ENCODE measurements at regions not wholly inside any gene's neighbourhood (a gene's known extent, or its start where the extent isn't known, plus 50 kb on each side); places are given as distances from the start of the nearest gene placed in this dataset.

GRCh38 chr11:92141159-92141558 lies 83.5 kb upstream of the FAT3 start:
- no peak for DNase-seq (ENCODE audit: extremely low spot score, unreplicated experiment)
- Mint-ChIP-seq H3K36me3 (no peaks in the 10 kb centered on the region), H3K4me1 (ENCODE audit: unreplicated experiment) (no peaks in the 10 kb centered on the region), H3K27ac (no peak overlapping the region), H3K27me3 (no peaks in the 10 kb centered on the region), H3K4me3 (no peak overlapping the region), H3K9me3 (no peaks in the 10 kb centered on the region)
- TF ChIP-seq CTCF (conservative IDR thresholded peaks at IDR 0.05): no peak

GRCh38 chr11:92140021-92140420 lies 84.6 kb upstream of the FAT3 start:
- Mint-ChIP-seq H3K27me3 (no peaks in the 10 kb centered on the region), H3K27ac (no peak overlapping the region), H3K4me1 (ENCODE audit: unreplicated experiment) (no peaks in the 10 kb centered on the region), H3K4me3 (no peak overlapping the region), H3K9me3 (no peaks in the 10 kb centered on the region), H3K36me3 (no peaks in the 10 kb centered on the region)
- no peak for TF ChIP-seq CTCF (conservative IDR thresholded peaks at IDR 0.05)
- no peak for DNase-seq (ENCODE audit: extremely low spot score, unreplicated experiment)

- H3K4me1 Mint-ChIP-seq (ENCODE audit: unreplicated experiment): no peaks in the 10 kb centered on the region
- H3K9me3 Mint-ChIP-seq: no peaks in the 10 kb centered on the region
- DNase-seq (ENCODE audit: extremely low spot score, unreplicated experiment): no peak
- H3K36me3 Mint-ChIP-seq: no peaks in the 10 kb centered on the region
- H3K27ac Mint-ChIP-seq: no peak overlapping the region
- no peak overlapping the region for H3K4me3 Mint-ChIP-seq
- H3K27me3 Mint-ChIP-seq: no peaks in the 10 kb centered on the region
- TF ChIP-seq CTCF (conservative IDR thresholded peaks at IDR 0.05): no peak
Observed at GRCh38 chr11:92138296-92138695, 86.3 kb upstream of the FAT3 start.

GRCh38 chr11:92137747-92138146 lies 86.9 kb upstream of the FAT3 start:
- no peak for DNase-seq (ENCODE audit: extremely low spot score, unreplicated experiment)
- no peak overlapping the region for H3K27ac Mint-ChIP-seq
- no peak overlapping the region for H3K4me3 Mint-ChIP-seq
- H3K9me3 Mint-ChIP-seq: no peaks in the 10 kb centered on the region
- H3K27me3 Mint-ChIP-seq: no peaks in the 10 kb centered on the region
- TF ChIP-seq CTCF (conservative IDR thresholded peaks at IDR 0.05): no peak
- no peaks in the 10 kb centered on the region for H3K36me3 Mint-ChIP-seq
- no peaks in the 10 kb centered on the region for H3K4me1 Mint-ChIP-seq (ENCODE audit: unreplicated experiment)

- Mint-ChIP-seq H3K4me1 (ENCODE audit: unreplicated experiment) (no peaks in the 10 kb centered on the region), H3K36me3 (no peaks in the 10 kb centered on the region), H3K9me3 (no peaks in the 10 kb centered on the region), H3K4me3 (no peak overlapping the region), H3K27ac (no peak overlapping the region), H3K27me3 (no peaks in the 10 kb centered on the region)
- peak; percentile 40 for TF ChIP-seq CTCF (conservative IDR thresholded peaks at IDR 0.05)
- no peak for DNase-seq (ENCODE audit: extremely low spot score, unreplicated experiment)
Observed at GRCh38 chr11:92136797-92137196, 87.8 kb upstream of the FAT3 start.

GRCh38 chr11:92131289-92131865 lies 93.2 kb upstream of the FAT3 start:
- Mint-ChIP-seq H3K4me1 (ENCODE audit: unreplicated experiment) (no peaks in the 10 kb centered on the region), H3K4me3 (no peak overlapping the region), H3K9me3 (no peaks in the 10 kb centered on the region), H3K27ac (no peak overlapping the region), H3K27me3 (no peaks in the 10 kb centered on the region), H3K36me3 (no peaks in the 10 kb centered on the region)
- no peak for DNase-seq (ENCODE audit: extremely low spot score, unreplicated experiment)
- TF ChIP-seq CTCF (conservative IDR thresholded peaks at IDR 0.05): no peak

Data from type B pancreatic cell (in vitro differentiated cells).